HG02938 (cell line): ENCODE measurements at regions not wholly inside any gene's neighbourhood (a gene's known extent, or its start where the extent isn't known, plus 50 kb on each side); places are given as distances from the start of the nearest gene placed in this dataset.

Experiments
- ATAC-seq: cut with Tn5 transposase; IDR thresholded peaks from one replicate; pipeline ENCODE4 v1.9.1; 2021; ENCODE audit warnings: mild to moderate bottlenecking, moderate library complexity; ENCODE audit not compliant: unreplicated experiment

DNA sequence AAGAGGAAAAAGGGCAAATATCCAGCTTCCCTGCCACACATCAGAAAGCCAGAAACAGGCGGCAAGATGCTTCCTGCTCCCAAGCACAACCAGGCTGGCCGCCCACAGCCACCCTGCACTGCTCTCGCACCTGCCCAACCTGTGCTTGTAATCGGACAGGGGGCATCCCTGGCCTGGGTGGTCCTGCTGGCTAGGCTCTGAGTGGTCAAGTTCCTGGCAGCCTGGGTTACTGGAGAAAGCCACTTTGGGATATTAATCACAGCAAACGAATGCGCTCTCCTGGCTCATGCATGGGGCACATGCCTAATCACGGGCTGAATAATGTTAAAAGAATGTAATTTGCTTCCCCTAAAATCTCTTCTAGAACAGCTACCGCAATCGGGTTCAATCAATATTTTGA is 442.4 kb downstream of the MCTP2 start:
- ATAC-seq, result no peak

DNA sequence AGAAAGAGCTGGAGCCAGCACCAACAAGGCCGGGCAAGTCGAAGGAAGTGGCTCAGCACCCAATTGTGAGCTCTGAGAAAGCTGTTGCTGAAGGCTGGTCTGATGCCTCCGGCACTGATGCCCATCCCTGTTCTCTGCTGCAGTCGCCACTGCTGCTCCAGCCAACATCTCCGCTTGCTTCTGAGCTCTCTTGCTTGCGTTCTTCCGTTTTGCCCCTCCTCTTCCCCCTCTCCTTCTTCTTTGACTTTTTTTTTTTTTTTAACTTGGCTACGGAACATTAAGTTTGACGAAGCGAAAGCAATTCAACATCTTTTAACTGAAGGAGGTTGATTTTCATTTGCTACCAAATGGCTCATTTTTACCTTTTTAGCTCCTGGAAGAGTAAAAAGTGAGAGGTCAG is 442.9 kb downstream of the MCTP2 start:
- no peak for ATAC-seq

DNA sequence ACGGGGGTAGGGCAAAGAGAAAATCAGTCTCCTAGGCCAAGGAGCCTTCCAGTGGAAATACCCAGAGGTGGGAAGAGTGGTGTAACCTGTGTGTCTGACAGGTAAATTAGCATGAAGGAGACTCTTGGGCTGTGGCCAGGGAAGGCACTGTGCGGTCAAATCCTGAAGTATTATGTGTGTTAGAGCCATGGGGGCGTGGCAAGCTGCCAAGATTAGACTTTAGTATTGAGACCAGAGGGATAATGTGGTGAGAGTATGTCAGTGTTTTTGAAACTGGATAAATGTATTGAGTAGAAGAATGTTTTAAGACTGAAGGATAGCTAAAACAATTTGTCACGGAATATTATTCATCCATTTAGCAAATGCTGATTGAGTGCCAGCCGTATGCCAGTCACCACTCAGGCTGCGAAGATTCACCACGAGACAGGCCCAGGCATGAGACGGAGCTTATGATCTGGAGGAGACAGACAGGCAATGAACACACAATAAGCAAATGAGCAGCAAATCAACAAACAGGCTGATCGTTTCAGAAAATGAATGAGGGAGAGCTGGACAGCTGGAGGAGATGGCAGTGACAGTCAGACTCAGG is 445.9 kb downstream of the MCTP2 start:
- no peak for ATAC-seq

DNA sequence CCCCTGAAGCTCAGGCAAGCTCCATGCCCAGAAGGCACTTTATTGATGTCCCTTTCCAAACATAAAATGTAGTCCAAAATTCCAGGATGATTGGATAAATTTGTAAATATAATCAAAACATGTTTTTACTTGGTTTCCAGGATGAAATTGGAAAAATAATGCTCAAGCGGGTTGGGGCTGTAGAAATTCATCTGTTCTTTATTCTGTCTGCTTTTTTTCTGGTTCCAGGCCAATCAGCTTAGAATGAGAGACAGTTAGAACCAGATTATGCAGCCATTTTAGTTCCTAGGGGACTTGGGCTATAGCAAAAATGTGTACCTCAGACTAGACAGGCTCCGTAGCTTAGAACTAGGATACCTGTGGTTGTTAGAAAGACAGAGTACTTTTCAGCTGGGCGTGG is 450.8 kb downstream of the MCTP2 start:
- no peak for ATAC-seq

DNA sequence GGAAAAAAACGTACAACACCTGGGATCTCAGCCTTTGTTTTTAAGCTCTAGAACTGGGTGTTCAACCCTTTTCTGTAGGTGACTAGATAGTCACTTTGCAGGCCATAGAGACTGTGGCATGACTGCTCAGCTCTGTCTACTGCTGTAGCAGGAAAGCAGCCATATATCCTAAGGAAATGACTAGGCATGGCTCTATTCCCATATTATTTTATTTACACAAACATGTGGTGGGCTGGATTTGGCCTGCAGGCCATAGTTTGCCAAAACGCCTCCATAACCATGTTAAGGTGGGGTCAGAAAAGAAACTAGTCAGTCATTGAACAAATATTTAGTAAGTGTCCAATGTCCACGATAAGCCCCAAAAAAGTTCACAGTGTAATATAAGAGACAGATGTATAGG is 452.5 kb downstream of the MCTP2 start:
- no peak for ATAC-seq

DNA sequence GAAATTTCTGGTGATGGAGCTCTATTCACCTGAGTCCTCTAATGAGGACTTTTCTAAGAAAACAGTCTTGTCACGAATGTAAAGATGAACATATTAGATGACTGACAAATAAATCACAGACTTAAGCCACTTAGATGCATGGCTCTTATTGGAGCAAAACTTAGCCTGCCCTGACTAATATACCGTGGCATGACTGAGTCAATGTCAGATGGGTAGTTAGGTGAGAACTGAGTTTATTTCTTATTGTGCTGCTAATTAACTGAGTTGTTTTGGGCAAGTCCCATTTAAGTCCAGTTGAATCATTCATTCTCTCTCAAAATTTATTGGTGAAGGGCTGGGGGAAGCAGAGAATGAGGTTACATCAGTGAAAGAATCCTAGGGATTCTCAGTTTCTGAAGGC is 459.8 kb downstream of the MCTP2 start:
- ATAC-seq, result no peak

DNA sequence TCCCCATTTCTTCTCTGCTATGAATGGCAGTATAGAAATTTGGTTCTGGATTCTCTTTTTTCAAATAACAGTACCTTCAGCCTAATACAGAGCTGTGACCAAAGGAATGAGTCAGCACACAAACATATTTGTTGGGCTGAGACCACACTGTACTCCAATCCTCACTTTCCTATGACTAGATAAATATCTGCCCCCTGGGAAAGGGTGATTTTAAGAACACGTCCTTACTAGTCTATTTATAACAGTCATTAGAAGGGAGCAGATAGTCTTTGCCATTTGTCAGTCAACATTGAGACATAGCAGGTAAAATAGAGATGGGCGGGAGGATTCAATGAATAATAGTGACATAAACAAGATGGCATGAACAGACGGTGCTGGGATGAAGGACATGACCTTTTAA is 461.3 kb downstream of the MCTP2 start:
- no peak for ATAC-seq

DNA sequence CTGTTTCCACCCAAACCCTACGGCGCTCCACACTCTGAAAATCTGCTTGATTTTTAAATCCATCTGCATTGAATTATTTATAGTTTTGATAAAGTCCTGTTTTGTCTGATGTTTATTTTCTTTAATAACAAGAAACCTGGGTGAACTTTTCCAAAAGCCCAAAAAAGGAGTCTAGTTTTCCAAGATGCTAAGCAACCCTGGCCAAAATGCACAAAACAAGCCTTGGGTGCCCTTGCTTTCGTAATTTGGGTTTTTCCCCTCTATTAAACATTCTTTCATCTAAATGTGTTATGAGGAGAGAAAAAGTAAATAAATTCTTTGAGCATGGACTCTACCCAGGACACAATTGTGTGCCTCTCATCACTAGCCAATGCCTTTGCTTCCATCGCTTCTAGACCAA is 468.9 kb downstream of the MCTP2 start:
- ATAC-seq, result no peak

DNA sequence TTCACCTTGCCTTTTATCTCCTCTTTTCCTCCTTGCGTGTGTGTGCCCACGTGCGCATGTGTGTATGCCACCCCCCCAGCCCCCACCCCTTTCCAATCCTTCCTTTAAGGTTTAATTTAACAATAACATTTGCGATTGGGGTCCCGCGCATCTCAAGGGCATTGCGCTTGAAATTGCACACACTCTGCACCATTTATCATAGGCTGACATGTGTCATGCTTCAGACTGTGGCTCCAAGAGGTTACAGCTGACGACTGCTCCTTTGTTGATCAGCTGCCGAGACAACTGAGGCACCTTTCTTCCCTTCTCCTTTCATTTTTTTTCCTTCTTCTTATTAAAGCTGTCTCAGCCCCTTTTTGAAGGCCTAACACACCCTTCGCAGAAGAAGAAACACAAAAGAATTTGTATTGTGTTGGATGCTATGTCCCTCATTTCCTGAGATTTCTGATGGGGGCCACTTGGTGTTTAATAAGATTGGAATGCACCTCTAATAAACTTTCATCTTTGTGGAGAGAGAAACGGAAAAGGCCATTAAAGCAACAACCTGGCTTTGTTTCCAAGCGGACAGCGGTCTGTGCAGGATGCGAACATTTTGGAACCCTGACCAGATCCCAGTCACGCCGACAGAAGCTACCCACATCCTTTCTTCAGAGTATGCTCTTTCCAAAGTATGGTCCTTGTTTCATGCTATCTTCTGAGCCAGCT is 470.1 kb downstream of the MCTP2 start:
- no peak for ATAC-seq

DNA sequence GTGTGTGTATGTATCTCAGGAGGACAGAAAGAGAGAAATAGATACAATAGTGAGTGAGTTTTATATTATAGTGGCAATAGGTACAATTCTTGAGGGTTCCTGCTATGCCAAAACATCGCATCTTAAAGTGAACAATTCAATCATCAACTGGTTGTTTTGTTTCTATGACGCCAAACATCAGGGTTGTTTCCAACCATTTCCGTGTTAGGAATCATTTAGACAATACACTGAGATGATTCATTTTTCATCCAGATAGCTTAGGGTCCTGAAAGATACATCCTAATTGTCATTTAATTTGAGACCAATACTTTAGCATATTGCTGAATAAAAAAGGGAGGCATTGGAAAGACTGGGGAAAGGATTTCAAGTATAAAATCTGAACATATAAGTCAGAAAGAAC is 472.2 kb downstream of the MCTP2 start:
- no peak for ATAC-seq

DNA sequence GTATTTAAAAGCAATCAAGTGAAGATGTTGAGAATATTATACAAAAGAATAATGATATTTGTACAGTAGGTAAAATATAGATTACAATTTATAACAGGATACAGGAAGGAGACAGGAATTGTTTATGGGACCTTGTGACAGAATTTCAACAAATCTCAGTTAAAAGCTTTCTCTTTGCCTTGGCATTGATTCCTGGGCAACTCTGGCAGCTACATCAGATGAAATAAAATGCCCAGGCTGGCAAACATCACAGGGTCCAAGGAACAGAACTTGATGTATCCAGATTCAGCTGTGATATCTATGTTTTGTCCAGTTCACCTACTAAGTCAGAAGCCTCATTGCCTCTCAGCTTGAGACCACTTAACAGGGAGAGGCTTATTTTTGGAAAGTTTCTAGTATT is 473.1 kb downstream of the MCTP2 start:
- no peak for ATAC-seq

DNA sequence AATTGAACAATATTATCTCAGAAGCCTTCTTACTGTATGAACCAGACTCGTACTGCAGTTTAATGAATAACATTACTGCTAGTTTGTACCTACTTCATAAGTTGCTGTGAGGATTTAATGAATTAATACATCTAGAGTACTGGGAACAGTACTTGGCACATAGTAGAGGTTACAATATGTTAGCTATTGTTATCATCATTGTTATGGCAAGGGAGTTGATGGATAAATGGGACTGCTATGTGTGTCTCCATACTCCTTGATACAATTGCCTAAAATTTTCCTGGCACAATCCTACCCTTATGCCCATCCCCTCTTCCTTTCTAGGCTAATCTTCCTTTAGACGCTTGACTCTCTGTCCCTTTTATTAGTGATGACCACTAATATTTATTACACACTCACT is 473.6 kb downstream of the MCTP2 start:
- no peak for ATAC-seq

DNA sequence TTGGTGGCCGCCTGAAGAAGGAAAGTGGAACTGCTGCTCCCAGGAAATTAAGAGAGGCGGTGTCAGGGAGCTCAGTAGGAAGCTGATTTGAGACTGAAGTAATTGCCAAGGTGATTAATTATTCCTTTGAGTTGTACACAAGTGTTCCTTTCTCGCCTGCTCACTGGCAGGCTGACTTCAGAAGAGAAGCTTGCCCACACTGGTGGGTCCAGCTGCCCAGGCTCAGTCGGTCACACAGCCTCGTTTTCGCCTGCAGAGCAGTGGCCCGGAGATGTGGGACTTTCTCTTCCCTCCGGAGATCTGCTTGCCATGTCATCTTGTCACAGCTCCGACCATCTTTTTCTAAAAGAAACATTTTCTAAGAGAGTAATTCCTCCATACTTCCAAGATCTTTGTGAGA is 478.0 kb downstream of the MCTP2 start:
- ATAC-seq, result no peak

DNA sequence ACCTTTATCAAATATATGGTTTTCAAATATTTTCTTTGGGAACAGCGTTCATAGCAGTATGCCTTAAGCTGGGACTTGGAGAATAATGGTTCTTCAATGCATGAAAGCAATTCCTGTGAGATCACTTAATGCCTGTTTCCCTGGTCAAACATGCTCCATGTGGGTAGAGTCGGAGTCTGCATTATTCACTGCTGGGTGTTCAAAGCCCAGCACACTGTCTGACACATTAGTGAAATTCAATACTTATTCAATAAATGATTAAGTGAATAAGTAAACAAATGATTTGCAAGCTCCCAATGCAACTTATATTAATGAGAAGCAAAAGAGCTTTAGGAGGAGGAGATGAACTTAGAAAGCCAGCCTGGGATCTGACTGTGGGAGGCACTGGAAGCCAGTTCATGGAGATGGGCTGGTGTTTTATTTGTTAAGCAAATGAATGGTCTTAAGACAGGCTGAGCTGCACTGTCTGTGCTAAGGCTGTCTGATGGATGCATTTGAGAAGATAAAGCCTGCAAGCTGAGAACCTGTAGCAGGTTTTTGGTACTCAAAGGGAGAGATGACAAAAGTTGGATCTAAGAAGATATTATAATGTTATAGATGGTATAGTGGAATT is 490.8 kb downstream of the MCTP2 start:
- no peak for ATAC-seq

DNA sequence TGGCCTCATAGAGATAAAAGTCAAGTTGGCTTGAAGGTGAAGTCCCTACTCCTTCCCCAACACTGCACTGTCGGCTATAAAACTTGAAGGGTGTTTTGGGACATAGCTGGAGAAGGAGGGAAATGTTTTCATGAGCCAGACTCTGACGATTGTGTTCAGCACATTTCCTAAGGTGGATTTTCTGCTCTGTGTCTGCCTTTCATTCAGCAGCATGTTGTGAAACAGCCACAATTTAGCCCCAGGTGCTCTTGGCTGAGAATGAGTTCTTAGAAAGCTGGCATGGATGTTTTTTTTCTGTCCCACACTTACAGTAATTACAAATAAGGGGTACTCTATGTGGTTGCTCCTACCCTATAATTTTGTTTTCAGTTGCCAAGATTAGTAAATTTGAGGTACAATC is 492.4 kb downstream of the MCTP2 start:
- no peak for ATAC-seq

DNA sequence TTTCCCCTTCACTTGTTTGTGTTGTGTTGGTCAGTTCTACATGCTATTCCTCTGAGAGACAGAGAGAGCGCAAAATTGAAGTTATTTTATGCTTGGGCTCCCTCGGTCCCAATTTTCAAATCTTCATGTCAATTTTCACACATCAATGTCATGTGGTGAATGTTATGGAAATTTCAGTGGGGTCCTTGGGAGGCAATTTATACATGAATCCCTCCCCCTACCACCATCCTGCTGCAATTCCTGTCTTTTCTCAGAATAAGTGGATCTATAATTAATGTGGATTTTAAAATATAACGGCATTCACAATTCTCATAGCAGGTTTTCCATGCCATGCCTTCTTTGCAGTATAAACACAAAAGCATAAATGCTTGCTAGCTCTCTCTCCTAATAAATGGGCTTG is 499.9 kb downstream of the MCTP2 start:
- ATAC-seq, result no peak

DNA sequence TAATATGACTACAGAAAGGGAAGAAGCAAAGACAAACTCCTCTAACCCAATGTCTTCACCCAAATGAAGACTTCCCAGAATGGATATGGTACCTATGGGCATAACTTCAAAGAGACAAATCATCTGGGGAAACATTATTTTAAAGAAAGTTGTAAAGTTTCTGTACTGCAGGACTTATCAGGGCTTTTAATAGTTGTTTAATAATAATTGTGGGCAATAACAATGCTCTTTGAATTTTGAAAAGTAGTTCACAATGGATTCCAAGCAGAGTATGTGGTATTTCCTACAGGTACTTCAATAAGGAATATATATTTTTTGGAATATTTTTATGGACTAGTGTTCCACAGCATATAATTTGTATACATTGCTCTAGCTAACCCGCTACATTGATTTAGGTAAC is 503.1 kb downstream of the MCTP2 start:
- no peak for ATAC-seq

DNA sequence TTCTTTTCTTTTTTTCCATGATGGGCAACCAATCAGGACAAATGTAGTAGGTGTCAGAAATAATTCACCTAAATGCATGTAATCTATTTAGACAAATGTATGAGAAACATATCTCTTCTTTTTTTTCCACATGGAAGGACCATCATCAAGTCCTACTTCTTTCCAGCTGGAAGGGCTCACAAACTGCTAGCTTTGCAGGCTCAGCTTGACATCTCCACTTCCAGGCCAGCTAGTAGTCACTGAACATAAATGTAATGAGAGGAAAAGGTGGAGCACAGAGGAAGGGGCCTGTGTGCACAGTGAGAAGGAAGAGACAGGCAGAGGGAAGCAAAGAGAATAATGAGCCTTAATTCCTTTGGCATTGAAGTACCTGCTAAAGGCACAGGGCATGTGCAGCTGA is 504.9 kb downstream of the MCTP2 start:
- ATAC-seq, result no peak

DNA sequence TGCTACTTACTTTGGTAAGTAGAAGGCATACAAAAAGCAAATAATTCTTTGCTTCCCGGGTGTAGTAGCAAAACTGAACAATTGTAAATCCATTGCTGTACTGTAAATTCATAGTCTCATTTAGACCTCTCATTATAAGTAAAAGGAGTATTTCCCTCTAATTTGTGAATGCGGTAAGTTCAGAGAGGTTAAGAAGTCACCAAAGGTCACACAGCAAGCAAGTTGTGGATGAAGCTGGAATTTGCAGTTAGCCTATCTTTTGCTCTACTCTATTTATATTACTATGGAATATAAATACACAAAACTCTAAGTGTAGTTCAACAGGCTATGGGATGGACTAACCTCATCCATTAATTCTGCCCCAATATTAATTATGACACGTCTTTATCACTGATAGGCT is 508.3 kb downstream of the MCTP2 start:
- ATAC-seq, result no peak

DNA sequence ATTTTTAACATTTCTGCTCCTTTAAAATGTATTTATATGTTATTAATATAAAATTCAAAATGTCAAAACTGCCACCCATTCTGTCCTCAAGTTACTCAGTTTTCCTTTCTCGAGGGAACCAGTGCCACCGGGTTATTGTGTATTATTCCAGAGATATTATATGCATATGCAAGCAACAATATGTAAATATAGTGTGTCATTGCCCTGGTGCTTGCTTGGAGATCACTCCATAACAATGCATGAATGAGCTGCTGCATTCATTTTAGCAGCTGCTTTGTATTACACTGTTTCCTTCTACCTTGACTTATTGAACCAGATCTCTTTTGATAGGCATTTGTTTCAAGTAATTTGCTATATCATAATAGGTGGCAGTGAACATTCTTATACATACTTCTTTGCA is 509.1 kb downstream of the MCTP2 start:
- no peak for ATAC-seq

DNA sequence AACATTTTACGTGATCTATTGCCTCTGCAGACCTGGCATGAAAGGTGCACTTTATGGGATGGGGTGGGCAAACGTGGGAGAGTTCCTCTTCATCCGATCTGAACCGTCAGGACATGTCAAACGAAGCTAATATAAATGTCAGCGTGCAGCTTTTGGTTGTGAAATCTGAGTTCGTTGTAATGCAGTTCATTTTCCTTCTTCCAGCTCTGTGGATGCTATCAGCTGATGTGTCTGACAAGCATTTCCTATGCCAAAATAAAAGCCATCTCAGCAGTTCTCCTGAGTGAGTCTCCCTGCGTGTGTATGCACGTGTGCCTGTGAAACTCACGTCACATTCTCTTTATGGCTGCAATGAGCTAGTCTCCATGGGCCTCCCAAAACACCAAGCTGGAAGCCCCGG is 512.3 kb downstream of the MCTP2 start:
- ATAC-seq, result no peak

DNA sequence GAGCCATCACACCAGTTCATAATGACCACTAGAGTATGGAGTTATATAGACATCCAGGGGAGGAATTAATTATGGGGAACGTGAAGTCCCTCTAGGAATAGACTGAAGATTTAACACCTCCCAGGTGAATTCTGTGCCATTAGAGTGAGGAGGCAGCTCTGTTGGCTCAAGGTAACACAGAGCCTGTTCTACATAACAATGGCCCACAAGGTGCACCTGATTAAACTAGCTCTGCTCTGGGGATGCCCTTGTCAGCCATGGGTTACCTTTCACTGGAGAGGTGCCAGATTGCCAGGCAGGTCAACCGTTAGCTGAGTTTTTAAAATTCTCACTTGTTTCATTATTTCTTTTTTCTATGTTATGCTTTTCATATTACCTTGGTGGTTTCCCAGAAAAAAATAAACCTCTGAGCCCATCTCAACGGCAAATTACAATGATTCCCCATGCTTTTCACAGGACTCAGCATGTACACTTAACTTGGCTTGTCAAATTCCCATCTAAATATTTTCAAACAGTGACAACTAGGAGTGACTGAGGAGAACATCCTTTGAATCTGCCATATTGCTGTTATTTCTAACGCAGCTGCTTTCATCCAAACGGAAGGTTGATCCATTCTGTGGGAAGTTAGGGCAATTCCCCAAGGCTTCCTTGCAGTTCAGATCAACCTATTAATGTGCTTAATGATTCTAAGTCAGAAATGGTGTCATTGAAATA is 512.9 kb downstream of the MCTP2 start:
- ATAC-seq, result no peak
